ENCODE measurements at regions not wholly inside any gene's neighbourhood (a gene's known extent, or its start where the extent isn't known, plus 50 kb on each side); places are given as distances from the start of the nearest gene placed in this dataset.

DNA sequence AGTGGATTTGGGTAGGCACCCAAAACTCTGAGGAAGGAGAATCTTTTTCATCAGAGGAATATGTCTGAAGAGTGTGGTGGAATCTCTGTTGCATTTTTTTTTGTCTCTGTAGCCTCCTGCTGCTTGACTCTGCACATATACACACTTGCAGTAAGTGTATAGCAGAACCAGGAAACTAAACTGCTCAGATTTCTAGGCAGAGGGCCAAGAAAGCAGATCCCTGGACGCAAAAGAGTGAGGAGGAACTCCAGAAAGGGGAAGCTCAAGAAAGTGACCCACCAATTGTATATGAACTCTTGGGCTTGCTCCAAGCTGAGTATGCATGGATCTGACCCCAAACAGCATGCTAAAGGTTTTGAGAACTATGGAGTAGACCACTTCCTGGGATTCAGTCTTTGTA, 181.8 kb downstream of the GADD45G start:
- Histone ChIP-seq H3K9me3 (ENCODE audit: control insufficient read depth in 4 of 4, insufficient read depth in 3 of 4, low read length in 3 of 4) (no peaks in the 10 kb centered on the region), H3K9ac (ENCODE audit: insufficient read depth in 1 of 2, low read length in 2 of 2) (no peak overlapping the region), H3K4me3 (no peak overlapping the region), H3K27ac (ENCODE audit: low read depth in 1 of 2, low read length in 1 of 2) (no peak overlapping the region), H3K4me1 (ENCODE audit: control insufficient read depth in 5 of 5, insufficient read depth in 5 of 5, low read length in 5 of 5) (peaks cover 0 to 16% (median 7%) of the 10 kb centered on the region in 5 donors), H3K27me3 (ENCODE audit: control insufficient read depth in 3 of 3, insufficient read depth in 3 of 3, low read length in 2 of 3) (no peaks in the 10 kb centered on the region), H3K36me3 (ENCODE audit: control insufficient read depth in 4 of 4, insufficient read depth in 4 of 4, low read length in 4 of 4) (no peaks in the 10 kb centered on the region)
- 7 to 8% methylated on average over 1 of the region's 1 CpG for WGBS, 2 donors
- ATAC-seq (ENCODE audit: insufficient read depth, low FRiP score) (no peak), DNase-seq (peak; percentile 74 to 94 (median 87))
- TF ChIP-seq, protein P1, sequence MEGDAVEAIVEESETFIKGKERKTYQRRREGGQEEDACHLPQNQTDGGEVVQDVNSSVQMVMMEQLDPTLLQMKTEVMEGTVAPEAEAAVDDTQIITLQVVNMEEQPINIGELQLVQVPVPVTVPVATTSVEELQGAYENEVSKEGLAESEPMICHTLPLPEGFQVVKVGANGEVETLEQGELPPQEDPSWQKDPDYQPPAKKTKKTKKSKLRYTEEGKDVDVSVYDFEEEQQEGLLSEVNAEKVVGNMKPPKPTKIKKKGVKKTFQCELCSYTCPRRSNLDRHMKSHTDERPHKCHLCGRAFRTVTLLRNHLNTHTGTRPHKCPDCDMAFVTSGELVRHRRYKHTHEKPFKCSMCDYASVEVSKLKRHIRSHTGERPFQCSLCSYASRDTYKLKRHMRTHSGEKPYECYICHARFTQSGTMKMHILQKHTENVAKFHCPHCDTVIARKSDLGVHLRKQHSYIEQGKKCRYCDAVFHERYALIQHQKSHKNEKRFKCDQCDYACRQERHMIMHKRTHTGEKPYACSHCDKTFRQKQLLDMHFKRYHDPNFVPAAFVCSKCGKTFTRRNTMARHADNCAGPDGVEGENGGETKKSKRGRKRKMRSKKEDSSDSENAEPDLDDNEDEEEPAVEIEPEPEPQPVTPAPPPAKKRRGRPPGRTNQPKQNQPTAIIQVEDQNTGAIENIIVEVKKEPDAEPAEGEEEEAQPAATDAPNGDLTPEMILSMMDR (IDR thresholded peaks at IDR 0.05; ENCODE audit: control extremely low read depth, extremely low read depth): no peak

DNA sequence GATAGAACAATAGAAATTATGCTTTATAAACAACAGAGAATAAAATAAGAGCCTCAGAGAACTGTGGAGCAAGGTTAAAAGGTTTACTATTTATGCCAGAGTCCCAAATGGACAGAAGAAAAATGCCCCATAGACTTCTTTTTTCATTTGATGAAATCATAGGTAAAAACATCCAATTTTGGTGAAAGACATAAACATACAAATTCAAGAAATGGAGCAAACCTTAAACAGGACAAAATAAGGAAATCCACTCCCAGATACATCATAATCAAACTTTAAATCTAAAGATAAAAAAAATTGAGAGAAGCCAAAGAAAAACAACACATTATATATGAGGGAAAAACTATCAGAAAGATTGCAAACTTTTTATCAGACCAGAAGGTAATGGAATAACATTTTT, 182.8 kb downstream of the GADD45G start:
- no peak for ATAC-seq (ENCODE audit: insufficient read depth, low FRiP score)
- no peaks in the 10 kb centered on the region for H3K36me3 ChIP-seq (ENCODE audit: control insufficient read depth in 4 of 4, insufficient read depth in 4 of 4, low read length in 4 of 4)
- no peaks in the 10 kb centered on the region for H3K9me3 ChIP-seq (ENCODE audit: control insufficient read depth in 4 of 4, insufficient read depth in 3 of 4, low read length in 3 of 4)
- H3K9ac ChIP-seq (ENCODE audit: insufficient read depth in 1 of 2, low read length in 2 of 2): no peak overlapping the region
- no peak for DNase-seq
- TF ChIP-seq, protein P1 (IDR thresholded peaks at IDR 0.05; ENCODE audit: control extremely low read depth, extremely low read depth): no peak
- no peak overlapping the region for H3K4me3 ChIP-seq
- no peak overlapping the region for H3K27ac ChIP-seq (ENCODE audit: low read depth in 1 of 2, low read length in 1 of 2)
- peaks cover 0 to 9% (median 6%) of the 10 kb centered on the region in 5 donors for H3K4me1 ChIP-seq (ENCODE audit: control insufficient read depth in 5 of 5, insufficient read depth in 5 of 5, low read length in 5 of 5)
- no peaks in the 10 kb centered on the region for H3K27me3 ChIP-seq (ENCODE audit: control insufficient read depth in 3 of 3, insufficient read depth in 3 of 3, low read length in 2 of 3)

- no peak for ATAC-seq (ENCODE audit: insufficient read depth, low FRiP score)
These were observed 183.6 kb downstream of the GADD45G start for GRCh38 chr9:89788434-89788833.

More at GRCh38 chr9:89788434-89788833, 183.6 kb downstream of the GADD45G start:
- H3K4me1 ChIP-seq (ENCODE audit: control insufficient read depth in 5 of 5, insufficient read depth in 5 of 5, low read length in 5 of 5): peaks cover 0 to 9% (median 6%) of the 10 kb centered on the region in 5 donors
- H3K27me3 ChIP-seq (ENCODE audit: control insufficient read depth in 3 of 3, insufficient read depth in 3 of 3, low read length in 2 of 3): no peaks in the 10 kb centered on the region
- TF ChIP-seq, protein P1 (IDR thresholded peaks at IDR 0.05; ENCODE audit: control extremely low read depth, extremely low read depth): no peak
- H3K4me3 ChIP-seq: no peak overlapping the region
- no peaks in the 10 kb centered on the region for H3K36me3 ChIP-seq (ENCODE audit: control insufficient read depth in 4 of 4, insufficient read depth in 4 of 4, low read length in 4 of 4)
- H3K27ac ChIP-seq (ENCODE audit: low read depth in 1 of 2, low read length in 1 of 2): no peak overlapping the region
- H3K9me3 ChIP-seq (ENCODE audit: control insufficient read depth in 4 of 4, insufficient read depth in 3 of 4, low read length in 3 of 4): no peaks in the 10 kb centered on the region
- DNase-seq: no peak
- no peak overlapping the region for H3K9ac ChIP-seq (ENCODE audit: insufficient read depth in 1 of 2, low read length in 2 of 2)
